Small intestine (tissue), 7 donors: ENCODE measurements at regions not wholly inside any gene's neighbourhood (a gene's known extent, or its start where the extent isn't known, plus 50 kb on each side); places are given as distances from the start of the nearest gene placed in this dataset.

Experiments used
- DNase-seq, 2 donors: peaks; one replicate each; pipeline versions ENCODE4 v3.0.0 to v3.0.0-alpha.2; 2013
- FAIRE-seq: peaks from 2 replicates; lab custom pipeline; 2012; peaks lifted over from hg19 to GRCh38; lab: Jason Lieb, UNC
- H3K27ac ChIP-seq, 3 donors: one replicate each; pipeline ENCODE4 v1.5.1; 2013; ENCODE audit warnings: low read length in 2 of 3, mild to moderate bottlenecking in 2 of 3, control low read depth in 1 of 3, inconsistent platforms in 1 of 3, low read depth in 1 of 3, moderate library complexity in 1 of 3
- H3K27me3 ChIP-seq, 3 donors: one replicate each; pipeline ENCODE4 v1.6.1; 2013; ENCODE audit warnings: low read length in 3 of 3, inconsistent platforms in 1 of 3; ENCODE audit not compliant: control insufficient read depth in 3 of 3, insufficient read depth in 3 of 3
- H3K36me3 ChIP-seq, 3 donors: one replicate each; pipeline ENCODE4 v1.6.1; 2013; ENCODE audit warnings: low read length in 3 of 3, inconsistent platforms in 1 of 3, low read depth in 1 of 3, mild to moderate bottlenecking in 1 of 3, moderate library complexity in 1 of 3; ENCODE audit not compliant: control insufficient read depth in 3 of 3, insufficient read depth in 2 of 3
- H3K4me1 ChIP-seq, 3 donors: one replicate each; pipeline ENCODE4 v1.6.1; 2013; ENCODE audit warnings: low read length in 2 of 3, inconsistent platforms in 1 of 3, low read depth in 1 of 3, mild to moderate bottlenecking in 1 of 3, moderate library complexity in 1 of 3; ENCODE audit not compliant: control insufficient read depth in 3 of 3, insufficient read depth in 2 of 3
- H3K4me3 ChIP-seq, 3 donors: one replicate each; pipeline ENCODE4 v1.5.1; 2013; ENCODE audit warnings: low read length in 3 of 3, control low read depth in 1 of 3, inconsistent platforms in 1 of 3, low read depth in 1 of 3, mild to moderate bottlenecking in 1 of 3, moderate library complexity in 1 of 3
- H3K9me3 ChIP-seq, 2 donors: one replicate each; pipeline ENCODE4 v1.6.1; 2013; ENCODE audit warnings: low read depth in 1 of 2, low read length in 1 of 2; ENCODE audit not compliant: control insufficient read depth in 2 of 2, insufficient read depth in 1 of 2
- WGBS, 3 donors: extraction: QIAGEN DNeasy Blood & Tissue Kit; methylation state at CpG; one replicate each; pipeline ENCODE4 v1.1.7; 2013; 5-methylcytosine and 5-hydroxymethylcytosine counted together
- donor health status: healthy with polysubstance abuse.
- donor health status: control.
- donor health status: control.
- donor health status: Bipolar disorder and iron deficiency.
- donor health status: healthy.

DNA sequence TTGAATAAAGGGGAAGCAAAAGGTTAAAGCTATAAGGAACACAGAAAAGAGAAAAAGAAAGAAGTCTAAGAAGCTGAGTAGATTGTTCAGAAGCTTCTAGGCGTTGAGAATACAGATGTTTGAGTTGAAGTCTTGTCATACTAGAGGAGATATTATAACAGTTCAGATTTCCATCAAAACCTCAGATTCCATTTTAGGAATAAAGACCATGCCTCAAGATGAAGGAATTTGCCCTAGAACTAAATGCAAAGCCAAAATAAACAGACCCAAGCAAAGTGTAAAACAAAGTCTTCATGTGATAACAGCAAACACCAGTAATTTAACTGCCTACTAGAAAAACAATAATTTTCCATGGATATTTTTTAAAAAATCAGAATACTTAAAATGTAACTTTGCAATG lies 476.5 kb upstream of the POT1 start:
- Histone ChIP-seq H3K4me1 (no peaks in the 10 kb centered on the region), H3K9me3 (no peaks in the 10 kb centered on the region), H3K4me3 (no peak overlapping the region), H3K36me3 (no peaks in the 10 kb centered on the region), H3K27me3 (no peaks in the 10 kb centered on the region), H3K27ac (no peak overlapping the region)
- FAIRE-seq (no peak), DNase-seq (no peak)
- 14 to 53% (median 33%) methylated on average over 1 of the region's 1 CpG for WGBS, 3 donors

- no peaks in the 10 kb centered on the region for H3K36me3 ChIP-seq
- no peak for FAIRE-seq
- no peak overlapping the region for H3K27ac ChIP-seq
- H3K9me3 ChIP-seq, result no peaks in the 10 kb centered on the region
- no peaks in the 10 kb centered on the region for H3K27me3 ChIP-seq
- no peak overlapping the region for H3K4me3 ChIP-seq
- DNase-seq, result no peak
- H3K4me1 ChIP-seq, result no peaks in the 10 kb centered on the region
- 82 to 84% (median 82%) methylated on average over 3 of the region's 3 CpGs for whole genome bisulfite sequencing, 3 donors
Observed at GRCh38 chr7:125399408-125399807, 469.8 kb upstream of the POT1 start.

- FAIRE-seq (no peak), DNase-seq (no peak)
- Histone ChIP-seq H3K36me3 (no peaks in the 10 kb centered on the region), H3K4me1 (no peaks in the 10 kb centered on the region), H3K9me3 (no peaks in the 10 kb centered on the region), H3K4me3 (no peak overlapping the region), H3K27me3 (no peaks in the 10 kb centered on the region), H3K27ac (no peak overlapping the region)
- 49 to 61% (median 56%) methylated on average over 4 of the region's 4 CpGs for WGBS, 3 donors
Observed at GRCh38 chr7:125396466-125397151, 467.0 kb upstream of the POT1 start.

DNA sequence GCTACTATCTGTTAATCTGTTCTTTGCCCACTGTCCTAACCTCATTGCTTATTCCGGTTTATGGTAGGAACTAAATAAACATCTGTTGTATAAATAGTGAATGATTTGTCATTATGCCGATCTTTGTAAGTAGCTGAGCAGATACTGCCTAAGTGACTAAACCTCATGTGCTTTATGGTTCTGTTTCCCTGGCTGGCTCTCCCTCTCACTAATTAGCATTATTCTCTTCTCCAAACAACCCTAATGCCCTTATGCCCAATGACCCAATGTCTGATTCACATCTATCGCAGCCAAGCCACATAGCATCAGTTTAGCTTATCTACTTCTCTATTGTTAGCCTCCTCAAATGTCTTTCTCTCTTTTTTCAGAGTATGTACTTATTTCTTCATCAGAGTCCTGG lies 462.3 kb upstream of the POT1 start:
- Histone ChIP-seq H3K9me3 (no peaks in the 10 kb centered on the region), H3K27ac (no peak overlapping the region), H3K36me3 (no peaks in the 10 kb centered on the region), H3K27me3 (no peaks in the 10 kb centered on the region), H3K4me3 (no peak overlapping the region), H3K4me1 (no peaks in the 10 kb centered on the region)
- FAIRE-seq (no peak), DNase-seq (no peak)
- 27 to 49% (median 45%) methylated on average over 3 of the region's 3 CpGs for WGBS, 3 donors

DNA sequence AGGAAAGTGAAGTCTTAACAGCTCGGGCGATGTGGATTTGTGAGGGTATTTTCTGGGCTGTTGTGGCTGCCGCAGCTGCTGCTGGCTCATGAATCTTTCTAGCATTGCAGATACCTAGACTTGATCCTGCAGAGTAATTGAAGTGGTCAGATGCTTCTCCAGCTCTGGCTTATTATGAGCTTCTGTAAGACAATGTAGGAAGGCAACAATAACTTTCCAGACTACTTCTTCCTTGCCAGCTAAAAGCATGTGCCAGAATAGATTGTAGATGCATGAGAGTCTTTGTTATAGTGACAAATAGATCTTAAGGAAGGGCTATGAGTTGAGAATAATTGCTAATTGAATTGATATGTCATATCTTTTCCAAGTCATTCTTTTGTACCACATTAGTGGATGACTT lies 461.4 kb upstream of the POT1 start:
- H3K4me3 ChIP-seq, result no peak overlapping the region
- no peaks in the 10 kb centered on the region for H3K4me1 ChIP-seq
- H3K36me3 ChIP-seq, result no peaks in the 10 kb centered on the region
- no peak for DNase-seq
- no peak overlapping the region for H3K27ac ChIP-seq
- 56 to 65% (median 63%) methylated on average over 3 of the region's 3 CpGs for WGBS, 3 donors
- no peaks in the 10 kb centered on the region for H3K9me3 ChIP-seq
- FAIRE-seq, result no peak
- no peaks in the 10 kb centered on the region for H3K27me3 ChIP-seq

DNA sequence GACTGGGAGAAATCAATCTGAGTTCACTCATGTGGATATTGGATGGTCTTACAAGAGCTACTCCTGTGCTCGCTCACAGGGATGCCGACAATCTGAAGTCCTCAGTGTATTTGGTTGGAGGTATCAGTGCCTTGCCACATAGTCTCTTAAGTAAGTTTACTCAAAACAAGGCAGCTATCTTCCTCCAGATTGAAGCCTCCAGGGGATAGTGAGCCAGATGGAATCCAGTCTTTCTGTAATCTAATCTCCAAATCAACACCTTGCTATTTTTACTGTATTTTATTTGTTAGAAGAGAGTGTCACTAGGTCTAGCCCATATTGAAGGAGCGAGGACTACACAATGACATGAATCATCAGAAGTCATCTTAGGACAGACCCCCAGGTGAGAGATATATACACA lies 456.6 kb upstream of the POT1 start:
- H3K9me3 ChIP-seq, result no peaks in the 10 kb centered on the region
- H3K36me3 ChIP-seq, result no peaks in the 10 kb centered on the region
- H3K27me3 ChIP-seq, result no peaks in the 10 kb centered on the region
- FAIRE-seq, result no peak
- H3K4me3 ChIP-seq, result no peak overlapping the region
- H3K27ac ChIP-seq, result no peak overlapping the region
- no peak for DNase-seq
- no peaks in the 10 kb centered on the region for H3K4me1 ChIP-seq
- 55 to 74% (median 58%) methylated on average over 3 of the region's 3 CpGs for WGBS, 3 donors

GRCh38 chr7:125383324-125383723 lies 453.7 kb upstream of the POT1 start:
- H3K4me3 ChIP-seq, result no peak overlapping the region
- H3K4me1 ChIP-seq, result no peaks in the 10 kb centered on the region
- no peaks in the 10 kb centered on the region for H3K36me3 ChIP-seq
- H3K27ac ChIP-seq, result no peak overlapping the region
- no peaks in the 10 kb centered on the region for H3K9me3 ChIP-seq
- H3K27me3 ChIP-seq, result no peaks in the 10 kb centered on the region
- no peak for DNase-seq
- 12 to 40% (median 28%) methylated on average over 2 of the region's 2 CpGs for WGBS, 3 donors
- no peak for FAIRE-seq

- 77 to 86% (median 78%) methylated on average over 1 of the region's 1 CpG for WGBS, 3 donors
- no peaks in the 10 kb centered on the region for H3K27me3 ChIP-seq
- DNase-seq, result no peak
- H3K27ac ChIP-seq, result no peak overlapping the region
- no peak overlapping the region for H3K4me3 ChIP-seq
- H3K36me3 ChIP-seq, result no peaks in the 10 kb centered on the region
- peak; percentile 19 for FAIRE-seq
- no peaks in the 10 kb centered on the region for H3K4me1 ChIP-seq
- no peaks in the 10 kb centered on the region for H3K9me3 ChIP-seq
Observed at GRCh38 chr7:125382401-125382800, 452.8 kb upstream of the POT1 start.

DNA sequence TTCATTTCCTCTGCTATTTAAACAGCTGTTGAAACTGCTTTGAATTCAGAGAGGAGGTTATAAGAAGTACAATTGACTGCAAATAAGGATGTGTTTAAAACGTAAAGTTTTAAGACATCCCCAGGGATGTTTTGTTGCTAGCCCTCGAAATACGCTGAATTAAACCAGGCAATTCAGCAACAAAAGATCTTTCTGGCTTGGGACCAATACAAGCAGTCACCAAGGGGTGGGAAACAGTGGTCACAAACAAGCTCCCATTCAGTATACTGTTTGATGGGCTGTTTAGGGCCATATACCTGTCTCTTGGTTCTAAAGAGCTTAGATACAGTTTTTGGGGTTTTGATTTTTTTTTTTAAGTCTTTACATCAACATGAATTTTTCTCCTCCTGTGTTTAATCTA lies 446.3 kb upstream of the POT1 start:
- DNase-seq, result no peak
- H3K4me1 ChIP-seq, result no peaks in the 10 kb centered on the region
- H3K9me3 ChIP-seq, result no peaks in the 10 kb centered on the region
- H3K4me3 ChIP-seq, result no peak overlapping the region
- WGBS, 3 donors, result 59 to 80% (median 66%) methylated on average over 3 of the region's 3 CpGs
- no peaks in the 10 kb centered on the region for H3K27me3 ChIP-seq
- no peak for FAIRE-seq
- H3K36me3 ChIP-seq, result no peaks in the 10 kb centered on the region
- no peak overlapping the region for H3K27ac ChIP-seq
